ENCODE measurements at regions not wholly inside any gene's neighbourhood (a gene's known extent, or its start where the extent isn't known, plus 50 kb on each side); places are given as distances from the start of the nearest gene placed in this dataset.

- no peaks in the 10 kb centered on the region for H3K4me1 ChIP-seq (ENCODE audit: control insufficient read depth in 1 of 2, insufficient read depth in 2 of 2, low read length in 2 of 2)
- H3K4me3 ChIP-seq (ENCODE audit: low read depth in 1 of 2, low read length in 2 of 2), result no peak overlapping the region
- H3K36me3 ChIP-seq (ENCODE audit: control insufficient read depth in 1 of 2, insufficient read depth in 2 of 2, low read length in 2 of 2), result no peaks in the 10 kb centered on the region
- H3K27me3 ChIP-seq (ENCODE audit: low read depth, low read length), result no peaks in the 10 kb centered on the region
- H3K27ac ChIP-seq (ENCODE audit: low read length), result no peak overlapping the region
- no peaks in the 10 kb centered on the region for H3K9me3 ChIP-seq (ENCODE audit: control insufficient read depth in 1 of 2, low read length in 2 of 2)
Observed at GRCh38 chr14:98230411-98230810, 1041.6 kb downstream of the BCL11B start.

GRCh38 chr14:98231210-98231609 is 1040.8 kb downstream of the BCL11B start:
- H3K27ac ChIP-seq (ENCODE audit: low read length), result no peak overlapping the region
- no peak overlapping the region for H3K4me3 ChIP-seq (ENCODE audit: low read depth in 1 of 2, low read length in 2 of 2)
- H3K36me3 ChIP-seq (ENCODE audit: control insufficient read depth in 1 of 2, insufficient read depth in 2 of 2, low read length in 2 of 2), result no peaks in the 10 kb centered on the region
- H3K9me3 ChIP-seq (ENCODE audit: control insufficient read depth in 1 of 2, low read length in 2 of 2), result no peaks in the 10 kb centered on the region
- H3K27me3 ChIP-seq (ENCODE audit: low read depth, low read length), result no peaks in the 10 kb centered on the region
- no peaks in the 10 kb centered on the region for H3K4me1 ChIP-seq (ENCODE audit: control insufficient read depth in 1 of 2, insufficient read depth in 2 of 2, low read length in 2 of 2)

- Histone ChIP-seq H3K4me3 (ENCODE audit: low read depth in 1 of 2, low read length in 2 of 2) (no peak overlapping the region), H3K9me3 (ENCODE audit: control insufficient read depth in 1 of 2, low read length in 2 of 2) (no peaks in the 10 kb centered on the region), H3K27ac (ENCODE audit: low read length) (no peak overlapping the region), H3K27me3 (ENCODE audit: low read depth, low read length) (no peaks in the 10 kb centered on the region), H3K4me1 (ENCODE audit: control insufficient read depth in 1 of 2, insufficient read depth in 2 of 2, low read length in 2 of 2) (no peaks in the 10 kb centered on the region), H3K36me3 (ENCODE audit: control insufficient read depth in 1 of 2, insufficient read depth in 2 of 2, low read length in 2 of 2) (no peaks in the 10 kb centered on the region)
Observed at GRCh38 chr14:98233656-98234055, 1038.3 kb downstream of the BCL11B start.

GRCh38 chr14:98234208-98234607 is 1037.8 kb downstream of the BCL11B start:
- Histone ChIP-seq H3K27me3 (ENCODE audit: low read depth, low read length) (no peaks in the 10 kb centered on the region), H3K4me1 (ENCODE audit: control insufficient read depth in 1 of 2, insufficient read depth in 2 of 2, low read length in 2 of 2) (no peaks in the 10 kb centered on the region), H3K27ac (ENCODE audit: low read length) (no peak overlapping the region), H3K36me3 (ENCODE audit: control insufficient read depth in 1 of 2, insufficient read depth in 2 of 2, low read length in 2 of 2) (no peaks in the 10 kb centered on the region), H3K4me3 (ENCODE audit: low read depth in 1 of 2, low read length in 2 of 2) (no peak overlapping the region), H3K9me3 (ENCODE audit: control insufficient read depth in 1 of 2, low read length in 2 of 2) (no peaks in the 10 kb centered on the region)

DNA sequence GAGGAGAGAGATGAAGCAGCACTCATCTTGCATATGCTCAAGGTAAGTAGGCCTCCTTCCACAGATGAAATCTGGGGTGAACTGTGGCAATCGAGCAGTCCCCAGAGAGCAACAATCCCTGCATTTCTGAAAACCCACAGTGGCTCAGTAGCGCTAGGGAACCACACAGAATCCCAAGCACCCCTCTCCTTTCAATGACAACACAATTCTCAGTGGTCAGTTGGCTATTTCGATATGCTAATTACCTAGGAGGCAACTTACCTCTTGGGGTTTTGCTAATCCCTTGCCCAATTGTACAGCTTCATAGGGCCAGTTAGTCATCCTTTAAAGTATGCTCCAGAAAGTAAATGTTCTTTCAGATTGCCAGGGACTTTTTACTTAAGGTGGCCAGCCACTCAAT is 1035.7 kb downstream of the BCL11B start:
- H3K9me3 ChIP-seq (ENCODE audit: control insufficient read depth in 1 of 2, low read length in 2 of 2), result no peaks in the 10 kb centered on the region
- no peaks in the 10 kb centered on the region for H3K36me3 ChIP-seq (ENCODE audit: control insufficient read depth in 1 of 2, insufficient read depth in 2 of 2, low read length in 2 of 2)
- H3K4me1 ChIP-seq (ENCODE audit: control insufficient read depth in 1 of 2, insufficient read depth in 2 of 2, low read length in 2 of 2), result no peaks in the 10 kb centered on the region
- no peaks in the 10 kb centered on the region for H3K27me3 ChIP-seq (ENCODE audit: low read depth, low read length)
- H3K4me3 ChIP-seq (ENCODE audit: low read depth in 1 of 2, low read length in 2 of 2), result no peak overlapping the region
- H3K27ac ChIP-seq (ENCODE audit: low read length), result no peak overlapping the region

DNA sequence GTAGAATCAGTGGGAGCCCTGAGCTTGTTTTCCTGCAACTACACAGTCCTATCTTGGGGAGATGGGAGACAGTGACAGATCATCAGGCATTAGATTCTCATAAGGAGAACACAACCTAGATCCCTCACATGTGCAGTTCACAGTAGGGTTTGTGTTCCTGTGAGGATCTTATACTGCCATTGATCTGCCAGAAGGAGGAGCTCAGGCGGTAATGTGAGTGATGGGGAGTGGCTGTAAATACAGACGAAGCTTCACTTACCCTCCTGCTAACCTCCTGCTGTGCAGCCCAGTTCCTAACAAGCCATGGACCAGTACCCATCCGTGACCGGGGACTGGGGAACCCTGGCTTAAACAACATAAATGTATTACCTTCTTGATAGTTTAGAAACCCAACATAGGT is 1034.1 kb downstream of the BCL11B start:
- Histone ChIP-seq H3K9me3 (ENCODE audit: control insufficient read depth in 1 of 2, low read length in 2 of 2) (no peaks in the 10 kb centered on the region), H3K4me1 (ENCODE audit: control insufficient read depth in 1 of 2, insufficient read depth in 2 of 2, low read length in 2 of 2) (no peaks in the 10 kb centered on the region), H3K27ac (ENCODE audit: low read length) (no peak overlapping the region), H3K36me3 (ENCODE audit: control insufficient read depth in 1 of 2, insufficient read depth in 2 of 2, low read length in 2 of 2) (no peaks in the 10 kb centered on the region), H3K4me3 (ENCODE audit: low read depth in 1 of 2, low read length in 2 of 2) (no peak overlapping the region), H3K27me3 (ENCODE audit: low read depth, low read length) (no peaks in the 10 kb centered on the region)

- Histone ChIP-seq H3K27ac (ENCODE audit: low read length) (no peak overlapping the region), H3K36me3 (ENCODE audit: control insufficient read depth in 1 of 2, insufficient read depth in 2 of 2, low read length in 2 of 2) (no peaks in the 10 kb centered on the region), H3K27me3 (ENCODE audit: low read depth, low read length) (no peaks in the 10 kb centered on the region), H3K4me3 (ENCODE audit: low read depth in 1 of 2, low read length in 2 of 2) (no peak overlapping the region), H3K9me3 (ENCODE audit: control insufficient read depth in 1 of 2, low read length in 2 of 2) (no peaks in the 10 kb centered on the region), H3K4me1 (ENCODE audit: control insufficient read depth in 1 of 2, insufficient read depth in 2 of 2, low read length in 2 of 2) (no peaks in the 10 kb centered on the region)
Observed at GRCh38 chr14:98240376-98240775, 1031.6 kb downstream of the BCL11B start.

- H3K4me1 ChIP-seq (ENCODE audit: control insufficient read depth in 1 of 2, insufficient read depth in 2 of 2, low read length in 2 of 2), result no peaks in the 10 kb centered on the region
- no peaks in the 10 kb centered on the region for H3K27me3 ChIP-seq (ENCODE audit: low read depth, low read length)
- no peak overlapping the region for H3K4me3 ChIP-seq (ENCODE audit: low read depth in 1 of 2, low read length in 2 of 2)
- no peaks in the 10 kb centered on the region for H3K36me3 ChIP-seq (ENCODE audit: control insufficient read depth in 1 of 2, insufficient read depth in 2 of 2, low read length in 2 of 2)
- no peaks in the 10 kb centered on the region for H3K9me3 ChIP-seq (ENCODE audit: control insufficient read depth in 1 of 2, low read length in 2 of 2)
- no peak overlapping the region for H3K27ac ChIP-seq (ENCODE audit: low read length)
Observed at GRCh38 chr14:98242903-98243302, 1029.1 kb downstream of the BCL11B start.

DNA sequence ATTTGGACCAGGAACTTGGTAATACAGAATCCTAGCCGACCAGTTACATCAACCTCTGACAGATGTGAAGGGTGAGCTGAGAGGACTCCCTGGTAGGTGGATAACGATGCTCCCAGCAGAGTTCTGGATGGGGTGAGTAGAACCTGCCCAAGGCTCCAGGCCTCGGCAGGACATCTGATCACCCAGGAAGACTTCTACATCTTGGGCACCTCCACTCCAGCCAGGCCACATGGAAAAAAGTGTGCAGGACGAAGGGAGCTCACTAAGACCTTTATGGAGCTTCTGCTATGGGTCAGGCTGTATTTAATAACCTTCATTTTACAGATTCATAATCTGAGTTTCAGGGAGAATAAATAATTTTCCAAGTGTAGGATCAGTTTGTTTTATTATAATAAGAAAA is 1028.7 kb downstream of the BCL11B start:
- H3K9me3 ChIP-seq (ENCODE audit: control insufficient read depth in 1 of 2, low read length in 2 of 2), result no peaks in the 10 kb centered on the region
- H3K36me3 ChIP-seq (ENCODE audit: control insufficient read depth in 1 of 2, insufficient read depth in 2 of 2, low read length in 2 of 2), result no peaks in the 10 kb centered on the region
- no peak overlapping the region for H3K27ac ChIP-seq (ENCODE audit: low read length)
- no peak overlapping the region for H3K4me3 ChIP-seq (ENCODE audit: low read depth in 1 of 2, low read length in 2 of 2)
- no peaks in the 10 kb centered on the region for H3K27me3 ChIP-seq (ENCODE audit: low read depth, low read length)
- no peaks in the 10 kb centered on the region for H3K4me1 ChIP-seq (ENCODE audit: control insufficient read depth in 1 of 2, insufficient read depth in 2 of 2, low read length in 2 of 2)

- Histone ChIP-seq H3K4me1 (ENCODE audit: control insufficient read depth in 1 of 2, insufficient read depth in 2 of 2, low read length in 2 of 2) (no peaks in the 10 kb centered on the region), H3K36me3 (ENCODE audit: control insufficient read depth in 1 of 2, insufficient read depth in 2 of 2, low read length in 2 of 2) (no peaks in the 10 kb centered on the region), H3K4me3 (ENCODE audit: low read depth in 1 of 2, low read length in 2 of 2) (no peak overlapping the region), H3K27me3 (ENCODE audit: low read depth, low read length) (no peaks in the 10 kb centered on the region), H3K9me3 (ENCODE audit: control insufficient read depth in 1 of 2, low read length in 2 of 2) (no peaks in the 10 kb centered on the region), H3K27ac (ENCODE audit: low read length) (no peak overlapping the region)
Observed at GRCh38 chr14:98244162-98244948, 1027.6 kb downstream of the BCL11B start.

- H3K4me3 ChIP-seq (ENCODE audit: low read depth in 1 of 2, low read length in 2 of 2), result no peak overlapping the region
- no peaks in the 10 kb centered on the region for H3K4me1 ChIP-seq (ENCODE audit: control insufficient read depth in 1 of 2, insufficient read depth in 2 of 2, low read length in 2 of 2)
- no peaks in the 10 kb centered on the region for H3K9me3 ChIP-seq (ENCODE audit: control insufficient read depth in 1 of 2, low read length in 2 of 2)
- H3K27me3 ChIP-seq (ENCODE audit: low read depth, low read length), result no peaks in the 10 kb centered on the region
- no peak overlapping the region for H3K27ac ChIP-seq (ENCODE audit: low read length)
- no peaks in the 10 kb centered on the region for H3K36me3 ChIP-seq (ENCODE audit: control insufficient read depth in 1 of 2, insufficient read depth in 2 of 2, low read length in 2 of 2)
Observed at GRCh38 chr14:98244966-98245569, 1026.9 kb downstream of the BCL11B start.

DNA sequence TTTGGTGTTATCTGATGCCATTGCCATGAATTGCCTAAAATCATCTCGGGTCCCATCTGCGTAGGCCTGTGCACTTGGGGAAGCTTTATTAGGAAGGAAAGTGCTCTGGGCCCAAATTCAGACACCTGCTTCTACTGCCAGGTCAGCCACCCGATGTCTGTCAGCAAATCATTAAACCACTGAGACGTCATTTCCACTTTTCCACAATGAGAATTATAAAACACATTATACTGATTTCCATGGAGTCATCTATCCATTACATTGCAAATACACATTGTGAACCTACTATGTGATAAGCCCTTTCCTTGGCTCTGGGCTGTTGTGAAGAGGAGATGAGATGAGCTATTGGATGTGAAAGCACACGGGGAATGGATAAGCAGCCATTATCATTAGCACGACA is 1022.9 kb downstream of the BCL11B start:
- Histone ChIP-seq H3K4me3 (ENCODE audit: low read depth in 1 of 2, low read length in 2 of 2) (no peak overlapping the region), H3K27ac (ENCODE audit: low read length) (no peak overlapping the region), H3K9me3 (ENCODE audit: control insufficient read depth in 1 of 2, low read length in 2 of 2) (no peaks in the 10 kb centered on the region), H3K4me1 (ENCODE audit: control insufficient read depth in 1 of 2, insufficient read depth in 2 of 2, low read length in 2 of 2) (no peaks in the 10 kb centered on the region), H3K36me3 (ENCODE audit: control insufficient read depth in 1 of 2, insufficient read depth in 2 of 2, low read length in 2 of 2) (no peaks in the 10 kb centered on the region), H3K27me3 (ENCODE audit: low read depth, low read length) (no peaks in the 10 kb centered on the region)

Measured in muscle layer of duodenum (tissue), 2 donors.